DOHH2 (cell line): ENCODE measurements at regions not wholly inside any gene's neighbourhood (a gene's known extent, or its start where the extent isn't known, plus 50 kb on each side); places are given as distances from the start of the nearest gene placed in this dataset.

Experiments used
- EZH2phosphoT487 ChIP-seq: fragments of 200-600 bp; sonication (generic); IDR thresholded peaks from 2 replicates; pipeline ENCODE4 v1.6.1; 2017; ENCODE audit warnings: borderline replicate concordance, mild to moderate bottlenecking, antibody characterized with exemption, low read length, moderate library complexity, mixed read lengths
- TF ChIP-seq, protein P1 (sequence below): fragments of 200-600 bp; sonication (generic); IDR thresholded peaks from one replicate; pipeline ENCODE4 v1.5.1; 2014; ENCODE audit warnings: antibody characterized with exemption, mild to moderate bottlenecking, low read depth, low read length; ENCODE audit not compliant: poor library complexity, severe bottlenecking

DNA sequence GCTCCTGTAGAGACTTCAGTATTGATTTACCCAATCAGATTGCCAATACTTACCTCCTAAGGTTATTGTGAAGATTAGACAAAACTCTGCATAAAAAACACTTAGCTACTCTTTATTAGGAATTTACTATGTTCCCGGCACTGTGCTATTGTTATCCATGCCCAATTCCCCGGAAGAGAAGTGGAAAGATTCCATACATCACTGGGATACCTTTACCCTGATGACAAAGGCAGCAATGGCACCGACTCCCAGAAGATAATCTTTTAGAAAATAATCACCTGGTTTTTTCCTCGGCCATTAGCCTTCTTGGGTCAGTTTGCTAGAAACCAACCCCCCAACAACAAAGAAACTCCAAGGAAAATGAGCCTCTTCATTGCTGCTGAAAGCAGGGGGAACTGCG, 226.0 kb downstream of the SNX18 start:
- TF ChIP-seq, protein P1, sequence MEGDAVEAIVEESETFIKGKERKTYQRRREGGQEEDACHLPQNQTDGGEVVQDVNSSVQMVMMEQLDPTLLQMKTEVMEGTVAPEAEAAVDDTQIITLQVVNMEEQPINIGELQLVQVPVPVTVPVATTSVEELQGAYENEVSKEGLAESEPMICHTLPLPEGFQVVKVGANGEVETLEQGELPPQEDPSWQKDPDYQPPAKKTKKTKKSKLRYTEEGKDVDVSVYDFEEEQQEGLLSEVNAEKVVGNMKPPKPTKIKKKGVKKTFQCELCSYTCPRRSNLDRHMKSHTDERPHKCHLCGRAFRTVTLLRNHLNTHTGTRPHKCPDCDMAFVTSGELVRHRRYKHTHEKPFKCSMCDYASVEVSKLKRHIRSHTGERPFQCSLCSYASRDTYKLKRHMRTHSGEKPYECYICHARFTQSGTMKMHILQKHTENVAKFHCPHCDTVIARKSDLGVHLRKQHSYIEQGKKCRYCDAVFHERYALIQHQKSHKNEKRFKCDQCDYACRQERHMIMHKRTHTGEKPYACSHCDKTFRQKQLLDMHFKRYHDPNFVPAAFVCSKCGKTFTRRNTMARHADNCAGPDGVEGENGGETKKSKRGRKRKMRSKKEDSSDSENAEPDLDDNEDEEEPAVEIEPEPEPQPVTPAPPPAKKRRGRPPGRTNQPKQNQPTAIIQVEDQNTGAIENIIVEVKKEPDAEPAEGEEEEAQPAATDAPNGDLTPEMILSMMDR: no peak
- TF ChIP-seq EZH2phosphoT487: no peak
